T47D (cell line): ENCODE measurements at regions not wholly inside any gene's neighbourhood (a gene's known extent, or its start where the extent isn't known, plus 50 kb on each side); places are given as distances from the start of the nearest gene placed in this dataset.

ENCODE experiments used
- DNase-seq, 2 experiments: peaks; one replicate each; pipeline versions ENCODE4 v3.0.0 to v3.0.0-alpha.2; 2011 to 2012; ENCODE audit warnings: low read depth in 1 of 2, low spot score in 1 of 2
- JUND ChIP-seq: IDR thresholded peaks from 2 replicates; pipeline ENCODE4 v1.6.1; 2012; ENCODE audit warnings: low read depth
- in situ Hi-C: cut with HindIII; loops from 2 replicates; pipeline ENCODE4 v1.10.0; 2016; ENCODE audit warnings: low sequenced_read_pairs, low pct_unique_long_range_greater_than_20kb

DNA sequence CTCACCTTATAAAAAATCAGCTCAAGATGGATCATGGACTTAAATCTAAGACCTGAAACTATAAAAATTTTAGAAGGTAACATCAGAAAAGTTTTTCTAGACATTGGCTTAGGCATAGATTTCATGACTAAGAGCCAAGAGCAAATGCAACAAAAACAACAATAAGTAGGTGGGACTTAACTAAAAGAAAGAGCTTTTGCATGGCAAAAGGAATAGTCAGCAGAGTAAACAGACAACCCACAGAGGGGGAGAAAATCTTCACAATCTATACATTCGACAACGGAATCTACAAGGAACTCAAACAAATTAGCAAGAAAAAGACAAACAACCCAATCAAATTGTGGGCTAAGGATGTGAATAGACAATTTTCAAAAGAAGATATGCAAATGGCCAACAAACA, 368.4 kb upstream of the KIF2B start:
- in situ Hi-C loops: no loop called here
- no peak for TF ChIP-seq JUND
- no peak for DNase-seq

DNA sequence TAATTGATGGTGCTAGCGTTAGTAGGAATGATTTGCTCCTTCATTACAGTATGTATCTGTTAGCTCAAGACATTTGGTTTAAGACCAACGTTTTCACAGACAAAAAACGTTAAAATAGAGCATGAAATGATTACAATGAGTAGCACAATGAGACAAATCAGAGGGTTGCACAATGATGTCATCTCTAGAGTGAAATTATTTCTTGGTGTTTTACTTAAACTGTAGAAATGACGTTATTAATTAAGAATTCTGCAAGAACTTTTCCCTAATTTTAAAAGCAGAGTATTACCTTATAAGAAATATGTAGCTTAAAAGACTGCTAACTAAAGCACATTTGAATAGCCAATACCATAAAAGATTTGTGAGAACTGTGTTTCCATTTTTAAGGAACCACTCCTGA, 373.4 kb upstream of the KIF2B start:
- no peak for DNase-seq
- TF ChIP-seq JUND: no peak
- in situ Hi-C loops: no loop called here

DNA sequence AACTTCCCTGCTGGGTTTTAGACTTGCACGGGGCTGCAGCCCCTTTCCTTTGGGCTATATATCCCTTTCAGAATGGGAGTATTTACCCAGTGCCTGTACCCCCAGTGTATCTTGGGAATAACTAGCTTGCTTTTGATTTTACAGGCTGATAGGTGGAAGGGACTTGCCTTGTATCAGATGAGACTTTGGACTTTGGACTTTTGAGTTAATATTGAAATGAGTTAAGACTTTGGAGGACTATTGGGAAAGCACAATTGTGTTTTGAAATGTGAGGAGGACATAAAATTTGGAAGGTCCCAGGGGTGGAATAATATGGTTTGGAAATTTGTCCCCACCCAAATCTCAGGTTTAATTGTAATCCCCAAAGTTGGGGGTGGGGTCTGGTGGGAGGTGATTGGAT, 393.8 kb upstream of the KIF2B start:
- DNase-seq: no peak
- no peak for TF ChIP-seq JUND
- in situ Hi-C loops: no loop called here

DNA sequence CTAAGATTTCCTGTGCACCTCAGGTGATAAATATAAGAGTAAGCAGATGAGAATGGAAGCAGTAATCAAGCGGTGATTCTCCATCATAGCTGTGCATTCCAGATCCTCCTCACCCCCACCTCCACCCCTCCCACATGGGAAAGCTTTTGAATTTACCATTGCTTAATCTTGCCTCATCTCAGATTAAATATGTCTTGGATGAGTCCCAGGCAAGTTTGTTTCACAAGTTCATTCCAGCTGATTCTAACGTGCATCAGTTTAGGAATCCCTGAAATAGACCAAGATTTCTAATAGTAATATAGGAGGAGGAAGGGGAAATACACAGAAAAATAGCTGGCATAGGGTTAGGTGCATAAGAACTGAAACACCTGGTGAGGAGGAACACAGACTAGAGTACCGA, 396.2 kb upstream of the KIF2B start:
- in situ Hi-C loops: no loop called here
- no peak for TF ChIP-seq JUND
- DNase-seq: no peak

DNA sequence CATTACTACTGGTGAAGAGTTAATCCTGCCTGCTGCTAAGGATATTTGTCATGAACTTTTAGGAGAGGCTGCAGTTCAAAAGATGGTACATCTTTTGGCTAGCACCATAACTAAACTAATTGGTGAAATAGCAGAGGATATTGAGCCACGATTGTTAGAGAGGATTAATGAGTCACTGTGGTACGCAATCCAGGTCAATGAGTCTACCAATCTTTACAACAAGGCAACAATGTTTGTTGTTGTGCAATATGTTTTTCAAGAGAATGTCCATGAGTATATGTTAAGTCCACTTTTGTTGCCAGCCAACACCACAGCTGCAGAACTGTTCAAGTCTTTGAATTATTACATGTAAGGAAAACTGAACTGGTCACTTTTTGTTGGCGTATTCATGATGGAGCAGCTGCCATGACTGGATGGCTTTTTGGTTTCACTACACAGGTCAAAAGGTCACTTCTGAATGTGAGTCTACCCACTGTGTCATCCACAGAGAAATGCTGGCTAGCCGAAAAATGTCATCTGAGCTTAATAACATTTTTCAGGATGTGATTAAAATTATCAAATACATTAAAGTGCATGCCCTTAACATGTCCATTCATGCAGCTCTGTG, 402.6 kb upstream of the KIF2B start:
- DNase-seq: no peak
- in situ Hi-C loops: no loop called here
- no peak for TF ChIP-seq JUND

DNA sequence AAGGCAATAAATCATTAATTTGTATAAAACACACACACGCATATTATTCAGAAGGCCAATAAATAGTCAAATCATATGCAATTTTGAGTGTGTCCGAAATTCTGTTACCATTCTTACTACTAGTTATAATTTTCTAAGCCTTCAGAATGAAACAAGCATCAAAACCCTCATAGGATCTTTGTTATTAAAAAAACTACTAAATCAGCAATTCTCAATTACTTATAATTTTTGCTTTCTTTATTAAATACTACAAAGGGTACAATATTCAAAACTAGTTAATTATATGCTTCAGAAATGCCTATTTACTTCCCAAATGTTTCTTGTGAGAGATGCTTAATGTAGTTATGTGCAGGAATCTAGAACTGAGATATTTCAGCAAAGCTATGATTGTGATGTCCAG, 413.1 kb upstream of the KIF2B start:
- DNase-seq: no peak
- no peak for TF ChIP-seq JUND
- in situ Hi-C loops: no loop called here

DNA sequence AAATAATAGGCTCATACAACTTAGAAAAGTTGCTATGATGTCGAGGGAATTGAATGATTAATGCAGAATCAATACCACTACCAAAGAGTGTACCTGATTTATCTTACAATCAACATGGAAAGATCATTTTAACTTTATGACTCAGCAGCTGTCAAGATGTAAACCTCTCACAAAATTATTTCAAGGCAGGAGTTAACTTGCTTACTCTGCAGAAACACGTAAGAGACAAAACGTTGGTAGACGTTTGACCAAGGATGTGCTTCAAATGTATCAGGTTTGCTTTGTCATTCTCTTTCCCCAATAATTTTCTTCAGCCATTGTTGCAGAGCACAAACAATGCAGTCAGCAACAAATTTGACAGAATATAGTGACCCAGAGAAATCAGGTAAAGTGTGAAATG, 415.8 kb upstream of the KIF2B start:
- in situ Hi-C loops: no loop called here
- DNase-seq: no peak
- no peak for TF ChIP-seq JUND

DNA sequence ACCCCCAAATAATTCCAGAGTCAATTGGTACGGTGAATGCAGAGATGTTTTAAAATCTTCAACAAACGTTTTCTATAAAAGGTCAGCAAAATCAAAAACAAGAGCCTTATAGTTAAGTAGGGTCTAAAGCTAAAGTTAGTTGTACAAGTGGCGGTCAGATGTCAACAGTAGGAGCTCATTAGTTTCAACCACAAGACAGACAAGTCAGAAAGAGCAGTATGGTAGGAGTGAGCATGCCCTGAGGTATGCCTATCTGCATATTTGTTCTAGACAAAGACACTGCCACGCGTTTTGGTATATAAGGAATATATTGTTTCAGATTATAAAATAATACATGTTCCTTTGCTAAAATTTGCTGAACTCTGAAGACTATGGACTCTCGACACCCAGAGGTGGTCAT, 431.5 kb upstream of the KIF2B start:
- in situ Hi-C loops: no loop called here
- DNase-seq: no peak
- TF ChIP-seq JUND: no peak

DNA sequence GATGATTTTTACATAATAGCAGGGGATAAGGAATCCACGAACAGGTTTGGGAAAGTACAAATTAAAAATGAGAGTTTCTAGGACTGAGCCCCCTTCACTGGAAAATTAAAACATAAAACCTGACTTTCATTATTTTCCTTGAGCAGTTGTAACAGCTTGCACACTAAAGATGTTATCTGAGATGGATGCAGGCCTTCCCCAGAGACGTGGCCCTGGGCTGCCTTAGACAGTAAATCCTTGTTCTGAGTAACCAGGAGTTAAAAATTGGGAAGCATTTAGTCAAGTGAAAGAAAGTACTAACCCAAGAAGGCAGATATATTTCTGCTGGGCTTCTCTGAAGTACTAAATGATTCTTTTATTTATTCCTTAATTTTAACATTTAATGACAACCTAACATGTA, 432.2 kb upstream of the KIF2B start:
- TF ChIP-seq JUND: no peak
- in situ Hi-C loops: no loop called here
- no peak for DNase-seq

DNA sequence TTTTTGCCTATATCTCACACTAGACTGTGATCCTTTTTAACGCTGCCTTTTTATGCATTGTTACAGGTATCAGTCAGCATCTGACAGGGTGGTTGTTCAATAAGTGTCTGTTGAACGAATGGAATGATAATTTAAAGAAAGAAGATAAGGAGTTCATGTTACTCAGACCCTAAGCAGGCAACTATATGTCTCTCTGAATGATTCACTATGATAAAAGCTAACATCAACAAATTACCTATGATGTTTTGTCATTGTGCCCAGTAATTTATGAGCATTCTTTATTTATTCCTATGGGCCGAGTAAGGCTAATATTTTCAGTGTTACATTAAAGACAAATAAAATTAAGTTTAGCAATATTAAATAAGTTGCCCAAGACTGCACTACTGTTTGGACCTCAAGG, 435.0 kb upstream of the KIF2B start:
- no peak for TF ChIP-seq JUND
- no peak for DNase-seq
- in situ Hi-C loops: no loop called here

DNA sequence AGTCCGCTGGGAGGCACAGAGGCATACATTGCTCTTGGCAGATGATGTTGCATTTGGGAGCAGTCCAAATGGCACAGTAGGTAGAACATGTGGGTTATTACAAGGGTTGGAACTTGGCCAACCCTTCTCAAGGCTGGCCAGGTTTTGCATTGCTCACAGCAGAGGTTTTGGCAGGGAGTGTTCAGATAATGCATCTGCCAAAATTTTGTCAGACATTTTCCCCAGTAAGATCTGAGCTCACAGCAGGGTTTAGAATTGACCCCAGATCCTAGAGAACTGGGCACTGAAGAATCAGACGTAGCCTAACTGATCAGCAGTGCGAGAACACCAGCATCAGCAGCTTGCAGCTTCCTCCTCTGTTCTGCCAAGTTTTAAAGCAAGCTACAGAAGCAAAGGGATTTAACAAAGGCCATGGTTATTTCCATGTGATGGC, 468.8 kb upstream of the KIF2B start:
- in situ Hi-C loops: no loop called here
- no peak for TF ChIP-seq JUND
- DNase-seq: no peak

DNA sequence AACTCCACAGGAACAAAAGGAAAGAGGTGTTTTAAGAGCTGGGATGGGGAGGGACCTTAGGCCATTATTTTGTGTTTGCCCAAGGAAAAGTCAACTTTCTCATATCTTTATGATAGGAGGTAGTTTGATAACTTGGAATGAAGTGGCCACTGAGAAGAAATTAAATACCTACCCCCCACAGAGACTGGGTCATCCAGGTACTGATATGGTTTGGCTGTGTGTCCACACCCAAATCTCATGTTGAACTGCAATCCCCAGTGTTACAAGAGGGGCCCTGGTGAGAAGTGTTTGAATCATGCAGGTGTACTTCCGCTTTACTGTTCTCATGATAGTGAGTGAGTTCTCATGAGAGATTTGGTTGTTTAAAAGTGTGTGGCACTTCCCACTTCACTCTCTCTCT, 477.9 kb upstream of the KIF2B start:
- in situ Hi-C loops: no loop called here
- no peak for DNase-seq
- no peak for TF ChIP-seq JUND

DNA sequence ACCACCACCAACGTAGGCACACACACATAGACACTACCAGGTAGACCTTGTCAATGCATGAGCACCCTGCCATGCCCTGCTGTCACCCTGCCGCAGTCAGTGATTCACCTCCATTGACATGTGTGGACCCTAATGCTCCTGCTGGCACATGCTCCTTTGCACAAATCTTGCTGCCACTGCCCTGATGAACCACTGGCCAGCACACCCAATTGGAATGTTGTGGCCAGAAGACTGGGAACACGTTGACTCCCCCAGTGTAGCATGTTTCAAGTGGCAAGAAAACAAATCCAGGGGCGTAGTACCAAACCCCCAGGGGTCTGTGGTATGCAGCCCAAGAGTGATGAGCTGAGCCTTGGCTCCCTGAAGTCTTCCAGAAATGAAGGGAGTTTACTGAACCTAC, 486.4 kb upstream of the KIF2B start:
- in situ Hi-C loops: no loop called here
- no peak for TF ChIP-seq JUND
- no peak for DNase-seq

DNA sequence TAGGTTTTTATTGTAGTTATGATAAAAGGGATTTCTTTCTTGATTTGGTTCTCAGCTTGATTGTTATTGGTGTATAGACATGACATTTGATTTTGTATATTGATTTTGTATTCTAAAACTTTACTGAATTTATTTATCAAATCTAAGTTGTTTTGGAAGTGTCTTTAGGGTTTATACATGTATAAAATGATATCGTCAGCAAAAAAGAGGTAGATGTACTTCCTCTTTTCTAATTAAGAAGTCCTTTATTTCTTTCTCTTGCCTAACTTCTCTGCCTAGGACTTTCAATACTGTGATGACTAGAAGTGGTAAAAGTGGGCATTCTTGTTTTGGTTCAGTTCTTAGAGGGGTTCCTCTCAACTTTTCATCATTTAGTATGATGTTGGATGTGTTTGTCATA, 487.3 kb upstream of the KIF2B start:
- DNase-seq: no peak
- no peak for TF ChIP-seq JUND
- in situ Hi-C loops: no loop called here
